HS-5 (cell line): ENCODE measurements at regions not wholly inside any gene's neighbourhood (a gene's known extent, or its start where the extent isn't known, plus 50 kb on each side); places are given as distances from the start of the nearest gene placed in this dataset.
A peak's percentile ranks its signal among the peaks of the same experiment; 100 is the strongest.
"Not testable (repeated sequence)": the region's sequence is repeated elsewhere in the genome, so short reads cannot be mapped to it uniquely, and the experiment has no call there.

Experiments used
- DNase-seq: peaks from one replicate; pipeline ENCODE4 v3.0.0-alpha.2; 2012; ENCODE audit warnings: low read depth

GRCh38 chr14:61160798-61161197 lies 120.3 kb downstream of the TMEM30B start:
- DNase-seq: no peak

GRCh38 chr14:61154641-61155040 lies 126.5 kb downstream of the TMEM30B start:
- DNase-seq: no peak

- DNase-seq: no peak
Observed at GRCh38 chr14:61153914-61154545, 127.1 kb downstream of the TMEM30B start.

GRCh38 chr14:61153431-61153830 lies 127.7 kb downstream of the TMEM30B start:
- no peak for DNase-seq

- DNase-seq: no peak
Observed at GRCh38 chr14:61152851-61153364, 128.2 kb downstream of the TMEM30B start.

GRCh38 chr14:61151251-61151650 lies 129.9 kb downstream of the TMEM30B start:
- no peak for DNase-seq

GRCh38 chr14:61150851-61151250 lies 130.3 kb downstream of the TMEM30B start:
- no peak for DNase-seq

GRCh38 chr14:61149896-61150295 lies 131.2 kb downstream of the TMEM30B start:
- no peak for DNase-seq

GRCh38 chr14:61148742-61149350 lies 132.3 kb downstream of the TMEM30B start:
- DNase-seq: no peak

- DNase-seq: no peak
Observed at GRCh38 chr14:61147831-61148549, 133.1 kb downstream of the TMEM30B start.

- no peak for DNase-seq
Observed at GRCh38 chr14:61147381-61147821, 133.7 kb downstream of the TMEM30B start.

GRCh38 chr14:61146899-61147298 lies 134.2 kb downstream of the TMEM30B start:
- DNase-seq: no peak

- DNase-seq: no peak
Observed at GRCh38 chr14:61145903-61146481, 135.1 kb downstream of the TMEM30B start.

- DNase-seq: peak; percentile 78
Observed at GRCh38 chr14:61145034-61145902, 135.9 kb downstream of the TMEM30B start.

GRCh38 chr14:61144117-61145033 lies 136.8 kb downstream of the TMEM30B start:
- DNase-seq: not testable (repeated sequence)

- DNase-seq: peak; percentile 54
Observed at GRCh38 chr14:61140872-61141271, 140.3 kb downstream of the TMEM30B start.

GRCh38 chr14:61140271-61140670 lies 140.9 kb downstream of the TMEM30B start:
- no peak for DNase-seq

- no peak for DNase-seq
Observed at GRCh38 chr14:61139006-61139599, 142.0 kb downstream of the TMEM30B start.

GRCh38 chr14:61132894-61133293 lies 148.2 kb downstream of the TMEM30B start:
- DNase-seq: no peak

GRCh38 chr14:61132336-61132735 lies 148.8 kb downstream of the TMEM30B start:
- DNase-seq: no peak
